GM21576 (cell line): ENCODE measurements at regions not wholly inside any gene's neighbourhood (a gene's known extent, or its start where the extent isn't known, plus 50 kb on each side); places are given as distances from the start of the nearest gene placed in this dataset.
"Not testable (repeated sequence)": the region's sequence is repeated elsewhere in the genome, so short reads cannot be mapped to it uniquely, and the experiment has no call there.

ENCODE experiments used
- ATAC-seq: cut with Tn5 transposase; IDR thresholded peaks from one replicate; pipeline ENCODE4 v1.9.1; 2021; ENCODE audit warnings: mild to moderate bottlenecking, moderate library complexity; ENCODE audit not compliant: unreplicated experiment

GRCh38 chr10:61061923-61062504 is 118.0 kb upstream of the RHOBTB1 start:
- ATAC-seq: no peak

GRCh38 chr10:61059636-61060035 is 115.7 kb upstream of the RHOBTB1 start:
- no peak for ATAC-seq

GRCh38 chr10:61052469-61053205 is 108.7 kb upstream of the RHOBTB1 start:
- ATAC-seq: no peak

GRCh38 chr10:61051344-61051743 is 107.4 kb upstream of the RHOBTB1 start:
- ATAC-seq: no peak

GRCh38 chr10:61050120-61050745 is 106.2 kb upstream of the RHOBTB1 start:
- no peak for ATAC-seq

- no peak for ATAC-seq
These were observed 105.4 kb upstream of the RHOBTB1 start for GRCh38 chr10:61049386-61049785.

- ATAC-seq: no peak
These were observed 104.0 kb upstream of the RHOBTB1 start for GRCh38 chr10:61047788-61048560.

- no peak for ATAC-seq
These were observed 103.1 kb upstream of the RHOBTB1 start for GRCh38 chr10:61047081-61047480.

GRCh38 chr10:61045480-61045879 is 101.5 kb upstream of the RHOBTB1 start:
- ATAC-seq: not testable (repeated sequence)

- no peak for ATAC-seq
These were observed 98.5 kb upstream of the RHOBTB1 start for GRCh38 chr10:61042533-61042932.

- no peak for ATAC-seq
These were observed 96.5 kb upstream of the RHOBTB1 start for GRCh38 chr10:61040399-61041016.

GRCh38 chr10:61039868-61040267 is 95.9 kb upstream of the RHOBTB1 start:
- ATAC-seq: no peak

GRCh38 chr10:61037261-61037830 is 93.4 kb upstream of the RHOBTB1 start:
- not testable (repeated sequence) for ATAC-seq

GRCh38 chr10:61036148-61036547 is 92.2 kb upstream of the RHOBTB1 start:
- not testable (repeated sequence) for ATAC-seq

- ATAC-seq: no peak
These were observed 87.4 kb upstream of the RHOBTB1 start for GRCh38 chr10:61031341-61031740.

- no peak for ATAC-seq
These were observed 85.4 kb upstream of the RHOBTB1 start for GRCh38 chr10:61029411-61029810.

GRCh38 chr10:61028861-61029361 is 84.9 kb upstream of the RHOBTB1 start:
- no peak for ATAC-seq

- no peak for ATAC-seq
These were observed 80.8 kb upstream of the RHOBTB1 start for GRCh38 chr10:61024856-61025201.

GRCh38 chr10:61024151-61024855 is 80.3 kb upstream of the RHOBTB1 start:
- ATAC-seq: no peak

- ATAC-seq: no peak
These were observed 79.1 kb upstream of the RHOBTB1 start for GRCh38 chr10:61023053-61023452.
